Head of caudate nucleus (tissue), 42 donors: ENCODE measurements at regions not wholly inside any gene's neighbourhood (a gene's known extent, or its start where the extent isn't known, plus 50 kb on each side); places are given as distances from the start of the nearest gene placed in this dataset.

ENCODE experiments used
- DNase-seq, 42 donors: peaks; one replicate each; pipeline versions ENCODE4 v3.0.0 to v3.0.0-alpha.2; 2020 to 2021; ENCODE audit warnings: mixed read lengths in 7 of 42
- intact Hi-C: fragments of 100-400 bp; cut with DNase I; formaldehyde crosslinking; loops from one replicate; pipeline ENCODE4 v1.15.0; 2022

- DNase-seq, result no peak
- intact Hi-C loops, result no loop called here
These were observed 988.5 kb downstream of the UQCRFS1 start for GRCh38 chr19:28224441-28224840.

GRCh38 chr19:28221736-28222135 is 991.2 kb downstream of the UQCRFS1 start:
- DNase-seq, result no peak
- intact Hi-C loops, result no loop called here

DNA sequence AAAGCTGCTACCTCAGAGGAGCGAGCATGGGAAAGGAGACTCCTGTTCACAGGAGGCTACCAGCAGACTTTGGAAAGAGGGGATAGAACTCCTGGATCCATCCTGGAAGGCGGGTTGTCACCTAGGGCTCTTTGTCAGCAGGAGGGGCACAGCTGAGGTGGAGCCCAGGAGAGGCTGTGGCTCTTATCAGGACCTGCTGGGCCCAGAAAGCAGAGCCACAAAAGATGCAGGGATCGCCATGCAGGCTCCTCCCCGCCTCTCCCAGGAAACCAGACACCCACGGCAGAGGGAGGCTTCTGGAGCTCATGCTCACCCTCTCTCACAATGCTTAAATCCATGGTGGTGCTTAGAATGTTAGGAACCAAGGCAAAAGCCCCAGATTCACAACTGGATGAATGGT is 994.2 kb downstream of the UQCRFS1 start:
- DNase-seq, result no peak
- intact Hi-C loops, result no loop called here

GRCh38 chr19:28217022-28217421 is 995.9 kb downstream of the UQCRFS1 start:
- no peak for DNase-seq
- intact Hi-C loops, result no loop called here

DNA sequence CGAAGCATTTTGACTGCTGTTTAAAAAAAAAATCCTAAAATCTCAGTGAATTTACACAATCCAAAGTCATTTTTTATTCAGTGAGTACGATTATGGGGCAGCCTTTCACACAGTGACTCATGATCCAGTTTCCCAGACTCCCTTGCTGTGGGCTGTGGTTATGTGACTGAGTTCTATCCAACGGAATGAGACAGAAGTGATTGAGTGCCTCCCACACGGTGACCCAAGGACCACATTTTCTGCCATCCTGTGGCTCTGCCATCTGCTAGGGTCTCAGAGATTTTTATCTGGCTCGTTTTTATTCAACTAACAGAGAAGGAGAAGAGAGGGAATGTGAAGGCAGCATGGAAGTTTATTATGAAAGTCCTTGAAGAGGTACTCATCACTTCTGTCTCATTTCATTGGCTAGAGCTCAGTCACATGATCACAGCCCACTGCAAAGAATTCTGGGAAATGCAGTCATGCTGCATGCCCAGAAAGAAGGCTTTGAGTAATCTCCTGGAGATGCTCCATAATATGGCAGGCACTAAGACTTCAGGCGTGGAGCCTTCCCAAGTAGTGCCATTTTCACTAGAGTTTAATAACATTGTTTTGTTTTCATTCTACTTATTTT is 999.4 kb downstream of the UQCRFS1 start:
- no peak for DNase-seq
- intact Hi-C loops, result no loop called here

DNA sequence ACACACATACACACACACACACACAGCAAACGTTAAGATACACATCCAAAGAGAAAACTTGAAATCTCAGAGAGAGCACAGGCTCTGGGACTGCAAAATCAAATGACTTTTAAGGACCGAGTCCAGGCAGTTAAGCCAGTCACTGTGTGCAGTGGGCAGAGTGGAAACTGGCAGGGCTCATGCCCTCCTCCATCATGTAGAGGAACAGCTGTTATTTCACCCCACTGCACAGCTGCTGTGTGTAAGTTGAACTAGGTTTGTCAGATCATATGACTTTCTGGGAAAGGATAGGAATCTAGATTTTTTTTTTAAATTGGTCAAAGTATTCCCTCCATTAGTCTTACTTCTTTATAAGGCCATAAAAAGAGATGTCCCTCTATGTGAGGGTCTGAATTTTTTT is 1002.1 kb downstream of the UQCRFS1 start:
- DNase-seq, result no peak
- intact Hi-C loops, result no loop called here

GRCh38 chr19:28208745-28209144 is 1004.2 kb downstream of the UQCRFS1 start:
- no peak for DNase-seq
- intact Hi-C loops, result no loop called here

GRCh38 chr19:28207244-28207643 is 1005.7 kb downstream of the UQCRFS1 start:
- no peak for DNase-seq
- intact Hi-C loops, result no loop called here

DNA sequence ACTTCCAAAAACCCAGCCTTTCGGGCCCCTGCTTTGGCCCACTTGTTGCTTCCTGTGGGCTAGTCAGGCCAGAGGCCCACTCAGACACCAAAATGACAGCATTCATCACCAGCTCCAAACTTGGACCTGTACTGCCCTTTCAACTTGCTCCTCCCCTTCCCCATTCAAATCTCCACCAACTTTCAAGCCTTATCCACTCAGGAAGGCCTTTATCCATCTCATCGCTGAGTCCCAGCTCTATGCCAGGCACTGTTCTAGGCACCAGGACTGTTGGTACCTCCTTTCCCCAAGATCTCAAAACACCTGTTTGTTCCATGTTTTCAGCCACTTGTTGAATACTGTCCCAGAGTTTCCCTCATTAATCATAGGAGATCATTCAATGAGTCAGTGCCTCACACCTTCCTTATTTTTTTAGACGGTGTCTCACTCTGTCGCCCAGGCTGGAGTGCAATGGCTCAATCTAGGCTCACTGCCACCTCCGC is 1011.4 kb downstream of the UQCRFS1 start:
- peak in 1 of 42 donors; percentile 14 for DNase-seq
- intact Hi-C loops, result no loop called here

DNA sequence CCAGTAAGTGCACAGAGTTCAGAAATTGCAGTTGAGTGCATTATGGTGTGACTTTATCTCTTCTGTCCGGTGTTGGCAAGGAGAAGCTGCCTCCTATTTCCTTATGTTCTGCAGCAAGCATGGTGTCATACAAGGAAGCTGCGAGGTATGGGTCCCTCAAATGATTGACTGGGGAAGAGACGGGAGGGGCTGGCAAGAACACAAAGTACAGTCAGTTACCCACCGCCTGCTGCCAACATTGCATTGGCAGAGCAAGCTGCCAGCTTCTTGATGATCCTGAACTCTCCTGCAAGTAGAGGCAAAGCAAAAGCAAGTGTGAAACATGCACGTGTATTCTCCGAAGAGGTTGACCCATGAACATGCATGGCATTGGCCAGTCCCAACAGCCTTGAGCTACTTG is 1013.6 kb downstream of the UQCRFS1 start:
- intact Hi-C loops, result no loop called here

DNA sequence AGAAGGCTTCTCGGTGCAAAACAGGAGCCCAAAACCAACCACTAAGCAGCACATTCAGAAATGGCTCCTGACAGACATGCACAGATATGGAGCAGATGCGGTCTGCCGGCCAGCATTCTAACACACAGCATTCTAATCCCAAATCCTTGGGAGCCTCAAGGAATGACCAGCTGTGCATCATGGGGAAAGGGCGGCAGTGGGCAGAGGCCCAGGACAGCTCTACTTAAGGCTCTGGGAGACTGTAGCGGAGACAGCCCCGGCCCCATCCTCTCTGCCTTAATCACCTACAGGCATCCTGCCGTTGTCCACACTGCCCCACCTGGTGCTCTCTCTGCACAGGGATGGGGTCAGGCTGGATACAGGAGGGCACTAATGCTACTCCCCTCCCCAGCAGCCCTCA is 1016.0 kb downstream of the UQCRFS1 start:
- intact Hi-C loops, result no loop called here
- no peak for DNase-seq

More for the DNA sequence above, 1013.6 kb downstream of the UQCRFS1 start:
- DNase-seq, result peak in 1 of 42 donors; percentile 3

DNA sequence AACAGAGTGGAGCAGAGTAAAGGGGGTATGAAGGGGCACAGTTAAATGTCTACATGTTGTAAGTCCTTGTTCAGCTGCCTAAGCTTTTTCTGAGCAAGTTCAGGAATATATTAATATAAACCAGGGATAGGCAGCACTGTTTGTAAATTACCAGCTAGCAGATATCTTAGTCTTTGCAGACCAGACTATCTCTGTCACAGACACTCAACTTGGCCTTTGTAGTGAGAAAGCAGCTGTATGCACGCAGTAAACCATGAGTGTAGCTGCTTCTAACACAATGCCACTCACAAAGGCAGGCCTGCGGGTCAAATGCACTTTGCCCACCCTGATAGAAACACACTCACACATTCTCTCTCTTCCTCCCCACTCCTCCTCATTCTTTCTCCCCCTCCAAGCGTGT is 1016.9 kb downstream of the UQCRFS1 start:
- no peak for DNase-seq
- intact Hi-C loops, result no loop called here

GRCh38 chr19:28185646-28186045 is 1027.3 kb downstream of the UQCRFS1 start:
- DNase-seq, result no peak
- intact Hi-C loops, result no loop called here

DNA sequence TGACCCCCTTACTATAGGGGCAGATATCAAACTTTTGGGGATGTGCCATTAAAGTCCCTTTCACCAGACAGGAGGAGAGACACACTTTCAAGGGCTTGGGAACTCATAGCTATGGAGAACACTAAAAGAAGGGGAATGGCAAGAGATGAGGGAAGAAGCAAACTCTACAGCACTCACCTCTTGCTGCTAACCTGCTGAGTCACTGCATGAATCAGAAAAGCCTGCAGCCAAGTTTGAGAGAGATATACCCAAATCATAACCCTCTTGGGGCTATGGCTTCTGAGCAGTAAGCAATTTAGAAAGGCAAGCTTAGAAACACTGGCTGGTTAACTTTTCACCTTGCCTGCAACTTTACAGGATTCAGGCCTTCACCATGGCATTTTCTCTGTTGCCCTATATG is 1028.0 kb downstream of the UQCRFS1 start:
- no peak for DNase-seq
- intact Hi-C loops, result no loop called here

GRCh38 chr19:28176193-28176592 is 1036.8 kb downstream of the UQCRFS1 start:
- intact Hi-C loops, result no loop called here
- DNase-seq, result no peak

DNA sequence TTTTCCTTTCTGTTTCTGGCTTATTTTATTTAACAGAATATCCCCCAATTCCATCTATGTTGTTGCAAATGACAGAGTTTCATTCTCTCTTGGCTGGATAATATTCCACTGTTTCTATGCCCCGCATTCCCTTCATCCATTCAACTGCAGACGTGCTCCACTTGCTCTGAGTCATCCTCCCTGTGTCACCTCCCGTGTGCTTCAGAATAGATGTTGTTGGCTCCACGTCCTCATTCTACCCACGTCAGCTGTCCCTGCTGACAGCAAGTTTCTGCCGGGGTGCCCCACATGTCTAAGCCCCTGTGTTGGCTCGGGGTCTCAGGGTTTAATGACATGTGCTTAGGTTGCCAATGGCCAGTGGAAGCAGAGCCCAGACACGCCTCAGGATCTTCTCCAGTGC is 1041.0 kb downstream of the UQCRFS1 start:
- peak in 1 of 42 donors; percentile 25 for DNase-seq
- intact Hi-C loops, result no loop called here

DNA sequence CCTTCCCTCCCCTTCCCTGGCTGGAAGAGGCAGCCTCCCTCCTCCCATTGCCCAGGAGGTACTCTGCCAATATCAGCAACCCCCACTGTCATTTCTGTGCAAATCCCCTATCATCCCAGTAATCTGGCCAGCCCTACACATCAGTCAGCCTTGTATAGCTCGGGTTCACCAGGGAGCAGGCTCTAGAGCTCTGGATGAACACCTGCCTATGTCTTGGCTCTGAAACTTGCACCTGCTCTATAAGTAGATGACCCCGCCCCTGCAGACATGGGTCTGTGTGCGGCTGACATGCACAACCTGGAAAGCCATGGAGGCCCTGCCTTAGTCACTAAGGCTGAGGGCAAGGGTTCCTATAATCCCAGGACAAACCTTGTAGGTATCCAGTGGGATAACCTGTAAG is 1042.9 kb downstream of the UQCRFS1 start:
- DNase-seq, result peak in 1 of 42 donors; percentile 16
- intact Hi-C loops, result no loop called here

- DNase-seq, result peak in 1 of 42 donors; percentile 9
- intact Hi-C loops, result no loop called here
These were observed 1043.6 kb downstream of the UQCRFS1 start for GRCh38 chr19:28169168-28169887.

DNA sequence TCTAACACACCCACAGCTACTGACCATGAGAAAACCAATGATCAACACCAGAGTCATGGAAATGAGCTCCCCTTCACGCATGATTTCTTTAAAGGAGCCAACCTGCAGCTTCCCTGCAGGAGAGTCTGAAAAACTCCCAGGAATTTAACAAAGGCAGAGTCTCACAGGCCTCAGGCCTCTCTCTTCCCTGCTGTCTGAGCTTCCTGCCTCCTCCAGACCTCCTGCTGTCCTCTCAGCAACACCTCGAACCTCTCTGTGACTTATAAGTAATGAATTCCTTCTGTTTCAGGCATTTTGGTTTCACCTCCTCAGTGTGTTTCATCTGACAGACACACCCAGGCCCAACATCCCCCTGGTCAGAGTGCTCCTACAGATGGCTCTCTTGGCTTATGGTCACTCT is 1044.4 kb downstream of the UQCRFS1 start:
- intact Hi-C loops, result no loop called here
- peak in 1 of 42 donors; percentile 10 for DNase-seq

DNA sequence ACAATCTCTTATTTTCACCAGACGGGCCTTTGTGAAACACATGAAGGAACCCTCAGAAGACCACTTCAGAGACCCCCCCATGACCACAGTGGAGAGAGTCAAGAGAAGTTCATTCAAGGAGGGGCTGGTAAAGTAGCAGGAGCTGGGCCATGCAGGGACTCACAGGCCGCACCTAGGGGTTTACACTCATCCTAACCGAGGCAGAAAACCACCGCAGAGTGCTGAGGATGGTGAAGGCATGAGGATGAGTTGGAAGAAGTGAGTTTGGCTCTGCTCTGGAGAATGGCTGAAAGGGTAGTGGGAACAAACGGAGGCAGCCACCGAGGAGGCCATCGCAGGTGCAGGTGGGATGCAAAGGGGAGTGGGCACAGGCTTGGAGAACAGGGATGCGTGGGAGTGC is 1046.9 kb downstream of the UQCRFS1 start:
- DNase-seq, result peak in 1 of 42 donors; percentile 20
- intact Hi-C loops, result no loop called here

GRCh38 chr19:28164214-28164613 is 1048.7 kb downstream of the UQCRFS1 start:
- intact Hi-C loops, result no loop called here

More at GRCh38 chr19:28164214-28164613, 1048.7 kb downstream of the UQCRFS1 start:
- DNase-seq, result no peak
